Panc1 (cell line): ENCODE measurements at regions not wholly inside any gene's neighbourhood (a gene's known extent, or its start where the extent isn't known, plus 50 kb on each side); places are given as distances from the start of the nearest gene placed in this dataset.

ENCODE experiments used
- ATAC-seq: fragments of 200-7000 bp; cut with Tn5 transposase; 2 replicates; pipeline ENCODE4 v1.9.1; 2020; ENCODE audit warnings: mild to moderate bottlenecking, moderate library complexity
- BruUV-seq: library from RNA; stranded (reverse); fragments of 400-500 nt; replicated peaks from 2 replicates; lab custom pipeline; 2021; lab: Mats Ljungman, UMichigan
- CTCF ChIA-PET: fragments of 300-600 bp; sonication (Branson Sonifier 250); formaldehyde crosslinking; loops from one replicate; lab custom pipeline; 2022; ENCODE audit warnings: antibody characterized with exemption; lab: Charles Lee
- POLR2A ChIA-PET: fragments of 300-600 bp; sonication (Branson Sonifier 250); formaldehyde crosslinking; loops from one replicate; lab custom pipeline; 2022; ENCODE audit warnings: antibody characterized with exemption; lab: Charles Lee
- DNase-seq: peaks from one replicate; pipeline ENCODE4 v3.0.0-alpha.2; 2010; ENCODE audit warnings: low read depth, low spot score
- H3K27ac ChIP-seq: 2 replicates; pipeline ENCODE4 v1.5.1; 2011; ENCODE audit warnings: mild to moderate bottlenecking, low read length, inconsistent platforms
- H3K27me3 ChIP-seq: fragments of 200-500 bp; sonication (Bioruptor generic); 2 replicates; pipeline ENCODE4 v1.6.0; 2014; ENCODE audit warnings: low read length, inconsistent platforms; ENCODE audit not compliant: control insufficient read depth, insufficient read depth
- H3K36me3 ChIP-seq: fragments of 200-500 bp; sonication (Bioruptor generic); 2 replicates; pipeline ENCODE4 v1.5.1; 2014; ENCODE audit warnings: inconsistent platforms, mild to moderate bottlenecking, low read length, moderate library complexity; ENCODE audit not compliant: control insufficient read depth, insufficient read depth
- H3K4me1 ChIP-seq: 2 replicates; pipeline ENCODE4 v1.5.1; 2011; ENCODE audit warnings: inconsistent platforms, mild to moderate bottlenecking, low read length, moderate library complexity; ENCODE audit not compliant: control insufficient read depth, insufficient read depth
- H3K4me3 ChIP-seq, 2 experiments: 2 replicates each; pipeline ENCODE4 v1.5.1; 2011 to 2012; ENCODE audit warnings: low read depth in 2 of 2, low read length in 2 of 2, mild to moderate bottlenecking in 2 of 2, inconsistent platforms in 1 of 2, moderate library complexity in 1 of 2
- H3K9me3 ChIP-seq: fragments of 200-500 bp; sonication (Bioruptor generic); 2 replicates; pipeline ENCODE4 v1.5.1; 2014; ENCODE audit warnings: low read depth, mild to moderate bottlenecking, inconsistent platforms, low read length, moderate library complexity; ENCODE audit not compliant: control insufficient read depth, insufficient read depth
- POLR2AphosphoS5 ChIP-seq: IDR thresholded peaks from 2 replicates; pipeline ENCODE4 v1.6.1; 2012; ENCODE audit warnings: mild to moderate bottlenecking, low read depth, low read length, moderate library complexity
- REST ChIP-seq, 2 experiments: IDR thresholded peaks; 2 replicates each; pipeline ENCODE4 v1.6.1; 2011 to 2012; ENCODE audit warnings: low read depth in 2 of 2, control low read depth in 1 of 2, low read length in 1 of 2, mild to moderate bottlenecking in 1 of 2, moderate library complexity in 1 of 2; ENCODE audit not compliant: insufficient read depth in 1 of 2
- SIN3A ChIP-seq: IDR thresholded peaks from 2 replicates; pipeline ENCODE4 v1.6.1; 2012; ENCODE audit warnings: low read depth, mild to moderate bottlenecking, low read length, moderate library complexity, borderline replicate concordance; ENCODE audit not compliant: insufficient read depth
- TCF7L2 ChIP-seq: IDR thresholded peaks from 2 replicates; pipeline ENCODE4 v1.6.1; 2011; ENCODE audit warnings: mild to moderate bottlenecking, low read depth, low read length, inconsistent platforms
- in situ Hi-C: cut with HindIII; loops from 2 replicates; pipeline ENCODE4 v1.10.0; 2016; ENCODE audit warnings: low sequenced_read_pairs, low pct_unique_long_range_greater_than_20kb
- intact Hi-C: fragments of 100-400 bp; cut with micrococcal nuclease; formaldehyde crosslinking; loops from one replicate; pipeline ENCODE4 v1.10.0; 2022; ENCODE audit not compliant: unreplicated experiment
- TF ChIP-seq, protein P1 (sequence below): fragments of 450-650 bp; IDR thresholded peaks from 2 replicates; pipeline ENCODE4 v1.5.1; 2017; ENCODE audit warnings: mild to moderate bottlenecking

GRCh38 chr3:101166150-101166549, 154.2 kb downstream of the IMPG2 start:
- DNase-seq, result no peak
- Histone ChIP-seq H3K9me3 (no peaks in the 10 kb centered on the region), H3K36me3 (no peaks in the 10 kb centered on the region), H3K27me3 (no peaks in the 10 kb centered on the region; the same call in 1 of the 2 replicates), H3K27ac (no peak overlapping the region), H3K4me3 (no peak overlapping the region), H3K4me1 (no peaks in the 10 kb centered on the region)
- POLR2A ChIA-PET, result no interaction called here
- no TSS peak for BruUV-seq
- CTCF ChIA-PET, result no interaction called here
- intact Hi-C loops, result no loop called here
- ATAC-seq, result no peak
- TF ChIP-seq SIN3A, result no peak
- no peak for TF ChIP-seq POLR2AphosphoS5
- TF ChIP-seq, protein P1, sequence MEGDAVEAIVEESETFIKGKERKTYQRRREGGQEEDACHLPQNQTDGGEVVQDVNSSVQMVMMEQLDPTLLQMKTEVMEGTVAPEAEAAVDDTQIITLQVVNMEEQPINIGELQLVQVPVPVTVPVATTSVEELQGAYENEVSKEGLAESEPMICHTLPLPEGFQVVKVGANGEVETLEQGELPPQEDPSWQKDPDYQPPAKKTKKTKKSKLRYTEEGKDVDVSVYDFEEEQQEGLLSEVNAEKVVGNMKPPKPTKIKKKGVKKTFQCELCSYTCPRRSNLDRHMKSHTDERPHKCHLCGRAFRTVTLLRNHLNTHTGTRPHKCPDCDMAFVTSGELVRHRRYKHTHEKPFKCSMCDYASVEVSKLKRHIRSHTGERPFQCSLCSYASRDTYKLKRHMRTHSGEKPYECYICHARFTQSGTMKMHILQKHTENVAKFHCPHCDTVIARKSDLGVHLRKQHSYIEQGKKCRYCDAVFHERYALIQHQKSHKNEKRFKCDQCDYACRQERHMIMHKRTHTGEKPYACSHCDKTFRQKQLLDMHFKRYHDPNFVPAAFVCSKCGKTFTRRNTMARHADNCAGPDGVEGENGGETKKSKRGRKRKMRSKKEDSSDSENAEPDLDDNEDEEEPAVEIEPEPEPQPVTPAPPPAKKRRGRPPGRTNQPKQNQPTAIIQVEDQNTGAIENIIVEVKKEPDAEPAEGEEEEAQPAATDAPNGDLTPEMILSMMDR, result no peak
- no peak for TF ChIP-seq REST (IDR thresholded peaks at IDR 0.05; ENCODE audit: insufficient read depth in 1 of 2, low read depth in 2 of 2, low read length in 1 of 2)
- TF ChIP-seq TCF7L2, result no peak
- in situ Hi-C loops, result no loop called here

- ChIA-PET CTCF (no interaction called here), POLR2A (no interaction called here)
- H3K4me3 ChIP-seq, result no peak overlapping the region
- ATAC-seq (no peak), DNase-seq (no peak)
- BruUV-seq, result no TSS peak
- in situ Hi-C loops, result no loop called here
- H3K9me3 ChIP-seq, result no peaks in the 10 kb centered on the region
- intact Hi-C loops, result no loop called here
- no peak for TF ChIP-seq TCF7L2
- TF ChIP-seq, protein P1, result no peak
- TF ChIP-seq SIN3A, result no peak
- TF ChIP-seq REST (IDR thresholded peaks at IDR 0.05; ENCODE audit: insufficient read depth in 1 of 2, low read depth in 2 of 2, low read length in 1 of 2), result no peak
- TF ChIP-seq POLR2AphosphoS5, result no peak
- H3K27me3 ChIP-seq, result no peaks in the 10 kb centered on the region; the same call in 1 of the 2 replicates
- no peaks in the 10 kb centered on the region for H3K4me1 ChIP-seq
- no peaks in the 10 kb centered on the region for H3K36me3 ChIP-seq
- no peak overlapping the region for H3K27ac ChIP-seq
Observed at GRCh38 chr3:101163554-101163953, 156.8 kb downstream of the IMPG2 start.
